HG02840 (cell line): ENCODE measurements at regions not wholly inside any gene's neighbourhood (a gene's known extent, or its start where the extent isn't known, plus 50 kb on each side); places are given as distances from the start of the nearest gene placed in this dataset.
"Not testable (repeated sequence)": the region's sequence is repeated elsewhere in the genome, so short reads cannot be mapped to it uniquely, and the experiment has no call there.

Experiments
- ATAC-seq: cut with Tn5 transposase; IDR thresholded peaks from one replicate; pipeline ENCODE4 v1.9.1; 2021; ENCODE audit warnings: mild to moderate bottlenecking, moderate library complexity, moderate number of reproducible peaks; ENCODE audit not compliant: unreplicated experiment, low FRiP score

- ATAC-seq, result no peak
Observed at GRCh38 chr13:81304121-81304659, 963.3 kb upstream of the SPRY2 start.

- ATAC-seq, result no peak
Observed at GRCh38 chr13:81302677-81303076, 961.8 kb upstream of the SPRY2 start.

GRCh38 chr13:81302125-81302524 lies 961.2 kb upstream of the SPRY2 start:
- ATAC-seq, result no peak

- ATAC-seq, result no peak
Observed at GRCh38 chr13:81295177-81295576, 954.3 kb upstream of the SPRY2 start.

- ATAC-seq, result no peak
Observed at GRCh38 chr13:81293594-81294164, 952.8 kb upstream of the SPRY2 start.

GRCh38 chr13:81283561-81283960 lies 942.6 kb upstream of the SPRY2 start:
- no peak for ATAC-seq

GRCh38 chr13:81283062-81283461 lies 942.1 kb upstream of the SPRY2 start:
- ATAC-seq, result no peak

- no peak for ATAC-seq
Observed at GRCh38 chr13:81275666-81276258, 934.8 kb upstream of the SPRY2 start.

GRCh38 chr13:81247711-81248110 lies 906.8 kb upstream of the SPRY2 start:
- no peak for ATAC-seq

GRCh38 chr13:81246556-81246955 lies 905.6 kb upstream of the SPRY2 start:
- ATAC-seq, result no peak

- no peak for ATAC-seq
Observed at GRCh38 chr13:81244011-81244410, 903.1 kb upstream of the SPRY2 start.

GRCh38 chr13:81230386-81230785 lies 889.5 kb upstream of the SPRY2 start:
- ATAC-seq, result no peak

- not testable (repeated sequence) for ATAC-seq
Observed at GRCh38 chr13:81226830-81227229, 885.9 kb upstream of the SPRY2 start.

- no peak for ATAC-seq
Observed at GRCh38 chr13:81224209-81224833, 883.4 kb upstream of the SPRY2 start.

- no peak for ATAC-seq
Observed at GRCh38 chr13:81223778-81224177, 882.9 kb upstream of the SPRY2 start.

GRCh38 chr13:81211713-81212112 lies 870.8 kb upstream of the SPRY2 start:
- ATAC-seq, result no peak

- no peak for ATAC-seq
Observed at GRCh38 chr13:81207636-81208035, 866.7 kb upstream of the SPRY2 start.

GRCh38 chr13:81207231-81207630 lies 866.3 kb upstream of the SPRY2 start:
- no peak for ATAC-seq

GRCh38 chr13:81203783-81204182 lies 862.9 kb upstream of the SPRY2 start:
- no peak for ATAC-seq

GRCh38 chr13:81199956-81200355 lies 859.0 kb upstream of the SPRY2 start:
- ATAC-seq, result no peak

GRCh38 chr13:81197966-81198365 lies 857.0 kb upstream of the SPRY2 start:
- ATAC-seq, result no peak

GRCh38 chr13:81197483-81197882 lies 856.6 kb upstream of the SPRY2 start:
- ATAC-seq, result no peak
